HG03378 (cell line): ENCODE measurements at regions not wholly inside any gene's neighbourhood (a gene's known extent, or its start where the extent isn't known, plus 50 kb on each side); places are given as distances from the start of the nearest gene placed in this dataset.
"Not testable (repeated sequence)": the region's sequence is repeated elsewhere in the genome, so short reads cannot be mapped to it uniquely, and the experiment has no call there.

ENCODE experiments used
- ATAC-seq: cut with Tn5 transposase; IDR thresholded peaks from one replicate; pipeline ENCODE4 v1.9.1; 2021; ENCODE audit warnings: mild to moderate bottlenecking, moderate library complexity; ENCODE audit not compliant: unreplicated experiment

GRCh38 chr6:86615299-86615698, 322.0 kb upstream of the HTR1E start:
- ATAC-seq: no peak

- ATAC-seq: no peak
Observed at GRCh38 chr6:86609549-86610388, 327.6 kb upstream of the HTR1E start.

GRCh38 chr6:86603364-86603763, 334.0 kb upstream of the HTR1E start:
- ATAC-seq: not testable (repeated sequence)

GRCh38 chr6:86602093-86602492, 335.2 kb upstream of the HTR1E start:
- not testable (repeated sequence) for ATAC-seq

GRCh38 chr6:86598969-86599368, 338.4 kb upstream of the HTR1E start:
- ATAC-seq: not testable (repeated sequence)

GRCh38 chr6:86595641-86596040, 341.7 kb upstream of the HTR1E start:
- no peak for ATAC-seq

- ATAC-seq: no peak
Observed at GRCh38 chr6:86586195-86586594, 351.1 kb upstream of the HTR1E start.

GRCh38 chr6:86581833-86582232, 355.5 kb upstream of the HTR1E start:
- ATAC-seq: no peak

GRCh38 chr6:86563197-86563596, 374.1 kb upstream of the HTR1E start:
- ATAC-seq: no peak

GRCh38 chr6:86558318-86558717, 379.0 kb upstream of the HTR1E start:
- no peak for ATAC-seq

- no peak for ATAC-seq
Observed at GRCh38 chr6:86537292-86537861, 400.0 kb upstream of the HTR1E start.

- ATAC-seq: no peak
Observed at GRCh38 chr6:86536121-86536520, 401.2 kb upstream of the HTR1E start.

GRCh38 chr6:86535100-86535499, 402.2 kb upstream of the HTR1E start:
- ATAC-seq: no peak

GRCh38 chr6:86529635-86530034, 407.7 kb upstream of the HTR1E start:
- no peak for ATAC-seq

- no peak for ATAC-seq
Observed at GRCh38 chr6:86526238-86526637, 411.1 kb upstream of the HTR1E start.

GRCh38 chr6:86516087-86516486, 421.2 kb upstream of the HTR1E start:
- no peak for ATAC-seq

GRCh38 chr6:86511962-86512361, 425.4 kb upstream of the HTR1E start:
- ATAC-seq: no peak

GRCh38 chr6:86508230-86508629, 429.1 kb upstream of the HTR1E start:
- no peak for ATAC-seq

GRCh38 chr6:86502497-86502896, 434.8 kb upstream of the HTR1E start:
- no peak for ATAC-seq

GRCh38 chr6:86500035-86500434, 437.3 kb upstream of the HTR1E start:
- no peak for ATAC-seq

- ATAC-seq: not testable (repeated sequence)
Observed at GRCh38 chr6:86489042-86489441, 448.3 kb upstream of the HTR1E start.

- no peak for ATAC-seq
Observed at GRCh38 chr6:86487660-86488221, 449.6 kb upstream of the HTR1E start.
